ENCODE measurements at regions not wholly inside any gene's neighbourhood (a gene's known extent, or its start where the extent isn't known, plus 50 kb on each side); places are given as distances from the start of the nearest gene placed in this dataset.
"Not testable (repeated sequence)": the region's sequence is repeated elsewhere in the genome, so short reads cannot be mapped to it uniquely, and the experiment has no call there.

- DNase-seq (ENCODE audit: low read depth): no peak
- TF ChIP-seq CTCF (IDR thresholded peaks at IDR 0.05; ENCODE audit: control insufficient read depth, insufficient read depth, low read depth, low read length, missing control alignments): no peak
- no peak overlapping the region for H3K4me3 ChIP-seq (ENCODE audit: control insufficient read depth, low read depth, low read length)
These were observed 120.3 kb upstream of the PRKG2 start for GRCh38 chr4:81335122-81335912.

GRCh38 chr4:81330018-81330417 is 115.0 kb upstream of the PRKG2 start:
- H3K4me3 ChIP-seq (ENCODE audit: control insufficient read depth, low read depth, low read length): no peak overlapping the region
- TF ChIP-seq CTCF (IDR thresholded peaks at IDR 0.05; ENCODE audit: control insufficient read depth, insufficient read depth, low read depth, low read length, missing control alignments): no peak
- no peak for DNase-seq (ENCODE audit: low read depth)

- DNase-seq (ENCODE audit: low read depth): no peak
- TF ChIP-seq CTCF (IDR thresholded peaks at IDR 0.05; ENCODE audit: control insufficient read depth, insufficient read depth, low read depth, low read length, missing control alignments): no peak
- no peak overlapping the region for H3K4me3 ChIP-seq (ENCODE audit: control insufficient read depth, low read depth, low read length)
These were observed 111.6 kb upstream of the PRKG2 start for GRCh38 chr4:81326581-81326980.

- DNase-seq (ENCODE audit: low read depth); H3K4me3 ChIP-seq (ENCODE audit: control insufficient read depth, low read depth, low read length): not testable (repeated sequence)
These were observed 109.6 kb upstream of the PRKG2 start for GRCh38 chr4:81324594-81324993.

- DNase-seq (ENCODE audit: low read depth): no peak
- H3K4me3 ChIP-seq (ENCODE audit: control insufficient read depth, low read depth, low read length): no peak overlapping the region
- TF ChIP-seq CTCF (IDR thresholded peaks at IDR 0.05; ENCODE audit: control insufficient read depth, insufficient read depth, low read depth, low read length, missing control alignments): no peak
These were observed 104.6 kb upstream of the PRKG2 start for GRCh38 chr4:81319657-81320056.

GRCh38 chr4:81314897-81315470 is 100.0 kb upstream of the PRKG2 start:
- no peak overlapping the region for H3K4me3 ChIP-seq (ENCODE audit: control insufficient read depth, low read depth, low read length)
- no peak for TF ChIP-seq CTCF (IDR thresholded peaks at IDR 0.05; ENCODE audit: control insufficient read depth, insufficient read depth, low read depth, low read length, missing control alignments)
- peak; percentile 10 for DNase-seq (ENCODE audit: low read depth)

GRCh38 chr4:81314196-81314896 is 99.3 kb upstream of the PRKG2 start:
- TF ChIP-seq CTCF (IDR thresholded peaks at IDR 0.05; ENCODE audit: control insufficient read depth, insufficient read depth, low read depth, low read length, missing control alignments): no peak
- DNase-seq (ENCODE audit: low read depth): peak; percentile 20
- no peak overlapping the region for H3K4me3 ChIP-seq (ENCODE audit: control insufficient read depth, low read depth, low read length)

Measured in AG09309 (cell line).